Testis (tissue), 2 donors: ENCODE measurements at regions not wholly inside any gene's neighbourhood (a gene's known extent, or its start where the extent isn't known, plus 50 kb on each side); places are given as distances from the start of the nearest gene placed in this dataset.

Source experiments
- CTCF ChIP-seq, 3 experiments: fragments of 450-650 bp in 2 of 3; fragments of 200-600 bp in 1 of 3; sonication (generic) in 1 of 3; IDR thresholded peaks; one replicate each; pipeline ENCODE4 v1.5.1; 2016 to 2019; ENCODE audit warnings: antibody characterized with exemption in 3 of 3, mild to moderate bottlenecking in 2 of 3, moderate library complexity in 1 of 3
- POLR2A ChIP-seq: fragments of 450-650 bp; IDR thresholded peaks from one replicate; pipeline ENCODE4 v1.6.1; 2017; ENCODE audit warnings: antibody characterized with exemption, mild to moderate bottlenecking, moderate library complexity

- no peak for TF ChIP-seq POLR2A
- no peak for TF ChIP-seq CTCF (IDR thresholded peaks at IDR 0.05)
Observed at GRCh38 chr2:114261366-114261765, 181.1 kb upstream of the DPP10 start.
